ENCODE measurements at regions not wholly inside any gene's neighbourhood (a gene's known extent, or its start where the extent isn't known, plus 50 kb on each side); places are given as distances from the start of the nearest gene placed in this dataset.

DNA sequence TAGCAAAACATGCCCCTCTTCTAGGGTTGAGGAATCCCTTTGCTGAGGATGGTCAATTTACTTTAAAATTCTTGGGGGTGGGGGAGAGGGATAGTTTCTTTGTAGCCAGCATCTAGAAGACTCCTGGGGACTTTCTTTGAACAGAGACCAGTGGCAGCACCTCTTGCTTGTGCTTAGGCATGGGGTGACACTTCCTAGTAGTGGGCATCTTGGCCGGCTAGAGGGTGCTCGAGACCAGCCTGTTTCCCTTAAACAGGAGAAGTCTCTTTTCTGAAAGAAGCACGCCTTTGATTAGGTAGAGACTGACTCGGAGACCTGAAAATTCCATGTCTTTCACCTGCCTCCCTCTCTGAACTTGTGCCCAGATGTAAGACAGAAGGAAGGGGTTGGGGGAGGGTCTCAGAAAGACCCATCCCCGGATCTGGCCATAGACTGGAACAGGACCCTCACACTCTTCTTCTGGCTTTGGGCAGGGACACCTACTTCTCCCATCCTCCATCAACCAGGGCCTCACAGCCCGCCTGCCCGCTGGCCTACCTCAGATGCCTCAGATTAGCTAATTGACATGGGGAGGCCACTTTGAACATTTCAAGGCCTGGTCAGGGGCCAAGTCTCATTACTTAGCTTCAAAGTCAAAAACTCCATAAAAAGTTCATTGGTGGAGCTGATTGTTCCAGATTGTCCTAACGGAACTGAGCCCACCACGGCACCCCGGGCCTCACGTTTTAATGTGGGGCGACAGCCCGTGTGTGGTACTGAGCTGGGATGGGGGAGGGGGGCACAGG is 172.2 kb downstream of the CDC5L start:
- no peak for DNase-seq (ENCODE audit: extremely low read depth, low read depth, low spot score)

DNA sequence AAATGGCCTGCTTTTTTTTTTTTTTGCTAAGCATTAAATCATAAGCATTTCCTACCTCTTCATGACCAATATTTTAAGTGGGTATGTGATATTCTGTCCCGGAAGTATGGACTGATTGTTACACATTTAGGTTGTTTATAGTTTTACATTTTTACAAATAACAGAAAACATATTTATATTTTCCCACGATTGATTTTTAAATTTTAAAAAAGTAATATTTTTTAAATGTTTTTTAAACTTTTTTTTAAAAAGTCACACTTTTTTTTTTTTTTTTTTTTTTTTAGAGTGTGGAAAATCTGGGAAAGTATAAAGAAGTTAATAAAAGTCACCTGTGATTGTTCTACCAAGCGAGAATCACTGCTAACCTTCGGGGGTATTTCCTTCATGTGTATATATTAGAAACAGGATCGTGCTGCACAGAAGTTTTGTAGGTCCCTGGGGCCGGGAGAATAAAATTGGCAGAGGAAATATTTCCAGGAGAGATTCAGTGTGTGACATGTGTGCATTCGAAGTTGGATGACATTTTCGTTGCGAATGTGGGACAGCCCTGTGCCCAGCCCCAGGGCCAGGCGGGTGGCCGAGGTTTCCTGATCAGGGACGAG is 173.1 kb downstream of the CDC5L start:
- no peak for DNase-seq (ENCODE audit: extremely low read depth, low read depth, low spot score)

DNA sequence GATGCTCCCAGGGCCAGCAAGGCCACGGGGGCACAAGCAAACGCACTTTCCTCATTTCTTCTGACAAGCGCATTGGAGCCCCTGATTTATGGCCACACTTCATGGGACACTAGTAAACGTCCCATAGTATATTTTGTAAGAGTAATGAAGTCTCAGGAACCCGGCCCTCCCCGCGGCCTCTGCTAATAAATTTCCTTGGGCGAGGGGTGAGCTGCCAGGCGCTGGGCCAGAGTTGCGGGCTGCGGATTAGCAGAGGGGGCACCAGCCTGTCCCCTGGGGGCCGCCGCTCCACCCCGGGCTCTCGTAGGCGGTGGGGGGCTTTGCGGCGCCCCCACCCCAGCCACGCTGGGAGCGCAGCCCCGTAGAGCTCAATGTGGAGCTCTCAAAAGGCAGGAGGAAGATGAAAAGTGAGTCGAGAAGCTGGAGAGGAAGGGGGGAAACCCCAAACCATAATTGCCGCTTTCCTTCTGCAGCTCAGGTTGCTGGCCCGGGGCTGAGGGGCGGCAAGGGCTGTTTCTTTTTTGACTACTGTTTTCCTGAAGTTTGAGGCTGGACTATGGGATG is 173.6 kb downstream of the CDC5L start:
- no peak for DNase-seq (ENCODE audit: extremely low read depth, low read depth, low spot score)

DNA sequence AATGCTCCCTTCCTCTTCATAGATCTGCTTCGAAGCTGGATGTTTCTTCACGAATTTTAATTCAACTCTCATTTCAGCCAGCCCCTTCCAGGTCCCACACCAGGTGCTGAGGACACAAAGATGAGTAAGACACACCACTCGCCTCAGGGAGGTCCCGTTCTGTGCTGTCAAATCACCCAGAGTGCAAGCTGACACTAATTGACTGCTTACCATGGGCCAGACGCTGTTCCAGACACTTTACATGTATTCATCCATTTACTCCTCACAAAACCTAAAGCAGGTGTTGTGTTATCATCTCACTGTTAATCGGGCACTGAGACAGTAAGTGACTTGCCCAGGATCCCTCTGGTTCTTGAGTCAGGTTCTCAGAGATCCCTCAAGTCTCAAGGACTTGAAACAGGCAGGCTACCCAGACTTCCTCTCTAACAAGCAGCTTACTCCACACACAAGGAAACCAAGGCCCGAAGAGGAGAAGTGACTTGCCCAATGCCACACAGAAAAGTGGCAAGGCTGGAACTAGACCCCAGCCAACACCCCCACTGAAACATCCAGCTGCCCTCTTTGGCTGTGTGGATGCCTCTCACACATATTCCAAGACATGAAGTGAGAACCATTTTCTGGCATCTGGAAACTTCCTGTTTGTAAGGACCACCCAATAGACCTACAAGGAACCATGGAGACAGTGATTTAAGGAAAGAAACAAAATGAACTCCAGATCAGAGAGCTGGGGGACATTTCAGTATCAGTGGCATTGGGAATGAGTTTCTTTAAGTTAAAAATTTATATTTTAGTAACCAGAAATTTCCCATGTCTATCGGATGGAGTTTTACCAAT is 174.5 kb downstream of the CDC5L start:
- no peak for DNase-seq (ENCODE audit: extremely low read depth, low read depth, low spot score)

DNA sequence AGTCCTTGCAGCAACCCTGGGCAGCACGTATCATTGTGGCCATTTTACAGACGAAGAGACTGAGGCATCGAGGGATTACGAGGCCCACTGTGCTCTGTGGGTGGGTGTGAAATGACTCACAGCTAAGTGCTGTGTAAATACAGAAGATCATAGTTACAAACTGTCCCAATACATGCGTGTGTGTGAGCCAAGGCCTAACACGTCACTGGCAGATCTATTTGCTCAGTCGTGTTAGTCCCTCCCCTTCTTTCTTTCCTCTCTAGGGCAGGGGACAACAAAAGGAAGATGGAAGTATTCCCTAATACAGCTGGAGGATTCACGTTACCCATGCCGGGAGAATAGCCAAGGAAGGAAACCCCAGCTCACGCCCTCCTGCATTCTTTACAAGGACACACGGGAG is 175.9 kb downstream of the CDC5L start:
- DNase-seq (ENCODE audit: extremely low read depth, low read depth, low spot score), result no peak

DNA sequence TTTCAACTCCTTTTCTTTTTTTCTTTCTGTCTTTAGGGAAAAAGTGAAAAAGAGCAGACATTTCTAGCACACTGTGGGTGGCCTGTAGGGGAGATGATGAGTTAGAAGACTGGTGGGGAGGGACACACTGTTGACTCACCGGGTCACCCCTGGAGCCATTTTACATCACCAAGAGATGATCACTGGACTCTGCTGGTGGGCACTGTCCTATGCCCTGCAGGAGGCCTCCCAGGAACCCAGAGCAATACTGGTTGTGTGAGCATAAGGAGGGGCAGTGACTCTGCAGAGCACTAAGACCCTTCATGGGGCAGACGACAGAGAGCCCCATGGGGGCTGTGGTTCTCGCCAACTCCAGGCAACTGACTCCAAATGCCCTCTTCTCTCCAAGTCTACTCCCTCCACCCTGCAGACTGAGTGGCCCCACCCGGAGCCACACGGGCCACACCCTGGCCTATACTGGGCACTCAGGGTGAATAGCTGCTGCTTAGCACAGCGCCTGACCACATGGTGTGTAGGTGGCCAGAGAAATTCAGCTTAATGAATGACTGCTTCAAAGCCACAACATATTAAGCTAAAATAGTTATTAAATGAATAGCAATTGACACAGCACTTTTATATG is 177.5 kb downstream of the CDC5L start:
- no peak for DNase-seq (ENCODE audit: extremely low read depth, low read depth, low spot score)

DNA sequence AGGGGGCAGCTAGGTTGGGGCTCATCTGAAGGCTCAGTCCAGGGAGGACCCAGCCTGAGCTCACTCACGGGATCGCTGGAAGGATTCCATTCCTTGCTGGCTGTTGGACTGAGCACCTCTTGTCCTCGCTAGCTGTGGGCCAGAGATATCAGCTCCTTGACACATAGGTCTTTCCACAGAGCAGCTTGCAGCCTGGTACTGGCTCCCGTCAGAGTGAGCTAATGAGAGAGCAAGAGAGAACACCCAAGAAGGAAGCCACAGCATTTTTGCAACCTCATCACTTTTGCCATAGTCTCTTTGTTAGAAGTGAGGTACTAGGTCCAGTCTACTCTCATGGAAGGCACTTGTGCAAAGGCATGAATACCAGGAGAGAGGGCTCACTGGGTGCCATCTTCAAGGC is 179.9 kb downstream of the CDC5L start:
- DNase-seq (ENCODE audit: extremely low read depth, low read depth, low spot score), result no peak

DNA sequence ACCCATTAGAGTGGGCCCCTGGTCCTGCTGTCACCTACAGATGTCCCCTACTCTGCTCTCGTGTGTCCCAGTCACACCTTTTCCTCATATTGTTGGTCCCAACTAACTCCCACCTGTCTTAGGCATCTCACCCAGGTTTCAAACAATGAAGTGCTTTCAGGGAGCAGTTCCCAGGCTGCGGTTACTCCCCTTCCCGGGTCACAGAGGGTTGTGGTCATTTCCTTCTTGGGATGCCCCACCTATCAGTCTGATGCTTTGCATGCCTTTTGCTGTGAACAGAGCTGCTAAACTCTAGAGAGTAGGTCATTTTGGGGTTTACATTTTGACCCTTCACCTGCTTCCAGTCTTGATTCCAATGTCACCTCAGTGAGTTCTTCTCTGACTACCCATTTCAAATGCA is 181.6 kb downstream of the CDC5L start:
- no peak for DNase-seq (ENCODE audit: extremely low read depth, low read depth, low spot score)

DNA sequence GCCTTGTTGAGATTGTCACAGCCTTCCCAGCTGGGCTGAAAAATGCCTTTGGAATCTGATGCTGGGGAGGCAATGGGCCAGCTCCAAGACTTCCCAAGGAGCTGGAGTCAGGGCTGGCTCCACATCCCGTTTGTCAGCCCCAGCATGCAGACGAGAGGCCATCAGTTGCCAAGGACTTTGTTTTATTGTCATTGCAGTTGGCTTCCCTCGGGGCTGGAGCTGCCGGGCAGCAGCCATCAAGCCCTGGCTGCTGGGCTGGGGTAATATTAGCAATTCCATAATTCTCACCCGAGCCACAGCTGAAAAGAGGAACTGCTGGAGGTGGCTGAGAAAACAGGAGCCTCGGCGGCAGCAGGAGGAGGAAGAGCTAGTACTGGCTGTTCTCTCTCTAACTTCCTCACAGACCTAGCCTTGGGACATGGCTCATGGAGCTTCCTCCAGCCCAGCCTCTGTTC is 182.5 kb downstream of the CDC5L start:
- DNase-seq (ENCODE audit: extremely low read depth, low read depth, low spot score), result no peak

DNA sequence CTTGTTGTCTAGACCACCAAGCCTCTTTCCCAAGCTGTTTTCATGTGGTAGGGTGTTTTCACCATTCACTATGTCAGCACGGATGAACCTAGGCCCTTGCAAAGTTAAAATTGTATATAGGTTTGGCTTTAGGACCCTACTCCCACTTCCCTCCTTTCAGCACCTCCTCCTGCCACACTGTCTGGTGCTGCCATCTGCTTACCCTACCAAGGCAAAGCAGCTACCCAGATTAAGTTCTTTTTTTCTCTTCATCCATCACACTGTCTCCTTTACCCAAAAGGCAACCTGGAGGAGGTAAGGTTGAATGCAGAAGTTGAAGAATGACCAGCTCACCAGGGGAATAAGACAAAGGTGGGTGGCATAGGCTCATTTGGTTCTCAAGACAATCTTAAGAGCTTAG is 184.0 kb downstream of the CDC5L start:
- no peak for DNase-seq (ENCODE audit: extremely low read depth, low read depth, low spot score)

DNA sequence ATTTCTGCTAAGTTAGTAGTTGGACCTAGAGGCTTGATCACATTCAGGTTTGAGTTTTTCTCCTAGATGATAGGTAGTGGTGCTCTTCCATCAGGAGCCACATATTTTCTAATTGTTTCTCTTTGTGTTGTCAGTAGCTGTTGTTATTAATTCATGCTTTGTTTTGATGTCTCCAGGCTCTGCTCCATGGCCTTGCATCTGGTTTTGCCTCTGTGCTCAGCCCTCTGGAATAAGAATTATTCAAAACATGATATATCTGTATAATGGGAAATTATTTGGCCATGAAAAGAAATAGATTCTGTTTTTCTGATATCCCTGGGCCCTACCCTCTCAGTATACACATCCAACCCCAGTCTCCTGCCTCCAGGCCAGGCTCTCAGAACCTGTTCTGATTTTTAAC is 184.8 kb downstream of the CDC5L start:
- DNase-seq (ENCODE audit: extremely low read depth, low read depth, low spot score), result no peak

DNA sequence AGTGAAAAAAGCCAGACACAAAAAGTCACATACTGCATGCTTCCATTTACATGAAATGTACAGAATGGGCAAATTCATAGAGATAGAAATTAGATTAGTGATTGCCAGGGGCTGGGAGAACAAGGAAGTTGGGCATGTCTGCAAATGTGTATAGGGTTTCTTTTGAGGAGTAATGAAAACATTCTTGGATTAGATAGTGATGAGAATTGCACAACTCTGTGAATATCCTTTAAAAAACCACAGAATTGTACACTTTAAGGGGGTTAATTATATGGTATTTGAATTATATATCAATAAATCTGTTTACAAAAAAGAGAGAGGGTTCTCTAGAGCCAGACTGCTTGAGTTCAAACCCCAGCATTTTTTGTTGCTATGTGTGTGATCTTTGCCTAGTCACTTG is 188.1 kb downstream of the CDC5L start:
- no peak for DNase-seq (ENCODE audit: extremely low read depth, low read depth, low spot score)

DNA sequence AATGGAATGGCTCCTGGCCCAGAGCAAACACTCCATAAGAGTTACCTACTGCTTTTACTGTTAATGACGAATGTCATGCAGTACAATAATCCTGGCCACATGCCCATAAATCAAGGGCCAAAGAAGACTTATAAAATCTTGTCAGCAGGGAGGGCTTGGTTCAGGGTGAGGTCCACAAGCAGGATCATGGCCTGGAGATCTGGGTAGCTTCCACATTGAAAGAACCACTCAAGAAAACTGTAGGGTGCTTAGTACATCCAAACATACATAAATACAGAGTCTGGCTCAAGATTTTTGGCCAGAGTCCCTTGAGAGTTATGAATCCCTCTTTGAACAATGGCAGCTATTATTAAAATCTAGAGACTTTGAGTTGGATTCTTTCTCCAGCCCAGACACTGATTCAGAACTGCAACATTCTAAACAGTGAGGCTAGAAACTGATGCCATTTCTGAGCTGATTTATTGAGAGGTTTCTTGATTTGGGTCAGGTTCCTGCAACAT is 188.7 kb downstream of the CDC5L start:
- no peak for DNase-seq (ENCODE audit: extremely low read depth, low read depth, low spot score)

DNA sequence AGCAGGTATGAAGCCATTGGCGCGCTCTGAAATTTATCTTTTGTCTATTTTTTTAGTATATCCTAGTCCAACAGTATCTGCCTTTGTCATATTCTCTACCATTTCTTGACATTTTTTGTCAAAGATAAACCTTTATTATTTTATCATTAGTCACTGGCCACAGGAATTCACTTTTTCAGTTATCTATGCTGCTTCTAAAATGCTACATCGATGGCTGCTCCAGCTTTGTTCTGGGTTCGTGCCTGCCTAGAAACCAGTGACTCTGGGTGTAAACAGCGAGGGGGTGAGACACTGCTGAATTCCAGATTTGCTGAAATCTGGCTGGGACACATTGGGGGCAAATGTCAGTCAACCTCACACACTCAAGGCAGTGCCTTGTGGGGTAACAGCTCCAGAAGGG is 193.4 kb downstream of the CDC5L start:
- DNase-seq (ENCODE audit: extremely low read depth, low read depth, low spot score), result no peak

DNA sequence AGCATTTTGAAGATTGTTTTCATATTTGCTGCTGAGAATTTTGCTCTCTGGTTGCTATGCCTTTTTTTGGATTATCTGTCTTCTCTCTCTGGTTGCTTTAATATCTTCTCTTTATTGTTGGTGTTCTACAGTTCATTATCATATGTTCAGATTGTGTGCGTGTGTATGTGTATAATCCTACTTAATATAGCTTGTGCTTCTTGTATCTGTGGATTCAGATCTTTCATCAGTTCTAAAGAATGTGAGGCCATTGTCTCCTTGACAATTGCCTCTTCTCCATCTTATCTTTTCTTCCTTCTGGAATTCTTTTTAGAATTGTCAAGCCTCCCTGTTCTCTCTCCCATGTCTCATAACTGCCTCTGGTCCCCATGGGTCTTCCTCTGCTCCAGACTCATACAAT is 195.4 kb downstream of the CDC5L start:
- no peak for DNase-seq (ENCODE audit: extremely low read depth, low read depth, low spot score)

DNA sequence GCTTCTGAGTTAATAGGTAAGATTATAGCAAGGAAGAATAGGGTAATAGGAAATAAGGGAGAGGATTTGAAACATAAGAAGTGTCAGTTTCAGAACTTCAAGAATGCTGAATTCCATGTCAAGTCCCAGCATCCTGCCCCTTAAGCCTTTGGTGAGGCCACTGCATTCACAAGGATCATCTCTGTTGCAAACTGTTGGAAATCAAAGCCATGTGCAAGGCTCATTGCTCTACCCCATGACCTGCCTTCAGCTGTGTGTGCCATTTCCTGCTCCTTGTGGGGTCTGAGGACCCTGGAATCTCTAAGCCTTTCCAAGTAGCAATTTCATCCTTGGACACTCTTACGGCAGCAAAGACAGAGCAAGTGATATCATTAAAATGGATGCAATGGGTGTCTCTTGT is 203.0 kb downstream of the CDC5L start:
- DNase-seq (ENCODE audit: extremely low read depth, low read depth, low spot score), result no peak

DNA sequence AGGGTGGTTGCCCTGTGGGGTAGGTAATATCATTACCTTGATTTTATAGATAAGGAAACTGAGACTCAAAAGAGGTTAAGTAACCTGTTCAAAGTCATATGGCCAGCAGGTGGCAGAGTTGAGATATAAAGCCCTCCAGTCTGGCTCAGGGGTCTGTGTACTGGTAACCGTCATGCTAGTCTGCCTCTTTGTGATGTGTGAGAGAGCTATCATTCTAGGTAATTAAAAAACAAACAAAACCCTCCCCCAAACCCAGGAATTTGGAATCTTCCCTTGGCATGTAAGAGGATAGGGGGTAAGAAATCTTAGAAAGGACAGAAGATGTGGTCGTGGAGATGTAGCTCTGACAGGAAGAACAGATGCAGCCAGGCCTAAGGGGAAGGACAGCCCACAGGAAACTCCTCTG is 206.0 kb downstream of the CDC5L start:
- DNase-seq (ENCODE audit: extremely low read depth, low read depth, low spot score), result peak; percentile 39

DNA sequence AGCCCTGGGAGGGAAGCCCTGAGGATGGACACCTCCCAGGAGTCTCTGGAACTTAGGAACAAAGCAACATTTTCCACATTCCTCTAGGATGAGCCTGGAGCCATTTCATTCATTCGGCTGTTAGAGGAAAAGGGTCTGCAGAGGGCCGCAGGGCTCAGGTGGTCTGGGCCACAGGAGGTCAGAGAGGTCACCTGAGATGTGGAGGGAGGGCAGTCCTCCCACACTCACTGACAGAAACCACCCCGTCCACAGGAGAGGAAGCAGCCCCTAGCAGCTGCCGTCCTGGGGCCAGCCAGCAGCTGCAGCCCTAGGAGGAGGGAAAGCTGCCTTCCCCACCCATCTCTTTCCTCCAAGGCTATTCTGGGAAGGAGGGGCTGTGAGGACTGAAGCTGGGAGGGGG is 207.0 kb downstream of the CDC5L start:
- no peak for DNase-seq (ENCODE audit: extremely low read depth, low read depth, low spot score)

DNA sequence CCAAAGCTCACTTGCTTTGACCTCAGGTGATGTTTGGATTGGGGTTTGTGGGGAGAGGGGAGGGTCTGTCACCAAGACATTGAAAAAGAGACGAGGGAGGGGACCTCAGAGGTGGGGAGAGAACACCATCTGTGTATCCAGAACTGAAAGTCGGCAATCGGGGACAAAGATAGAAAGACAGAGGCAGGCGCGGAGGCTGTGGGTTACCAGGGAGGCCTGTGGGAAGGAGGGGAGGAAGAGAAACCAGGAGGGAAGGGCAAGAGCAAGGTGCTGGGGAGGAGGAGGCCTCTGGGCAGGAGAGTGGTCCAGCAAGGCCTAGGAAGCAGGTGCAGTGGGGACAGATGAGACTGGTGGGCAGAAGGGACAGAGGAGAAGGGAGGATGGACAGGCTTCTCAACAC is 211.2 kb downstream of the CDC5L start:
- no peak for DNase-seq (ENCODE audit: extremely low read depth, low read depth, low spot score)

DNA sequence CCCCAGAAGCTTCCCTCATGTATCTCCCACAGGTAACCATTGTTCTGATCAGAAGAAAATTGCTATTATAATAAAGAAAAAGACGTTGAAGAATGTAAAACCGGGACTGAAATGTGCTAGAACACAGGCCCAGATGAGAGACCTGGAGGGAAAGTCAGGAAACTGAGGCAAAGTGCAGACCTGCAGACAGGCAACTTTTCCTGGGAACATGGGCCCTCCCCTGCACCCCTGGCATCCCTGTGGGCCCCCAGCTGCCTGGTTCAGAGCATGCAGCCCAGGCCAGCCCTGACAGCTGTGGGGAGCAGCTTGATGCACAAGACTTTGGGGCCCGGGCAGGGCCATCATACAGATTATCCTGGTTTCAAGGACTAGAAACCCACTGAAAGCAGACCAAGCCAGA is 212.2 kb downstream of the CDC5L start:
- DNase-seq (ENCODE audit: extremely low read depth, low read depth, low spot score), result no peak
